ENCODE measurements at regions not wholly inside any gene's neighbourhood (a gene's known extent, or its start where the extent isn't known, plus 50 kb on each side); places are given as distances from the start of the nearest gene placed in this dataset.

DNA sequence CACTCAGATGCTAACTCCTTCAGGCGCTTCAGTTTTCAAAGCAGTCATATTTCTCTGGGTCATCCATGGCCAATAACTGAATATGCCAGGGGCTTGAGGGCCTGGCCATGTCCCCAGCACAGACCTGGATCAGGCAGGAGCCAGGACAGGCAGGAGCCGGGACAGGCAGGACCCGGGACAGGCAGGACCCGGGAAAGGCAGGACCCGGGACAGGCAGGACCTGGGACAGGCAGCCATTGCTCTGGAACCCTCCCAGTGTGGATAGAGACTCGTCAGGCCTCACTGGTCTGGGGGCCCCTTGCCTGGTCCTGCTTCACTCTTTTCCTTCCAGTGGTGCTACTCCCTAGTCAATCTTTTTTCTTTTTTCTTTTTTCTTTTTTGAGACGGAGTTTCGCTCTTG is 117.5 kb upstream of the TEX51 start:
- no peak for TF ChIP-seq YY1 (IDR thresholded peaks at IDR 0.05; ENCODE audit: insufficient read depth, insufficient read length)
- no peak overlapping the region for H3K9ac ChIP-seq (ENCODE audit: insufficient read length, low read depth)
- H3K4me3 ChIP-seq (ENCODE audit: insufficient read length, low read depth) = no peak overlapping the region
- no peaks in the 10 kb centered on the region for H3K9me3 ChIP-seq (ENCODE audit: insufficient read depth, low read length)
- peaks cover 2% of the 10 kb centered on the region for H3K27me3 ChIP-seq (ENCODE audit: insufficient read depth, insufficient read length)
- DNase-seq (ENCODE audit: low read depth, low spot score) = no peak
- peaks cover 6% of the 10 kb centered on the region for H3K4me1 ChIP-seq (ENCODE audit: insufficient read depth, insufficient read length)
- no peaks in the 10 kb centered on the region for H3K36me3 ChIP-seq (ENCODE audit: insufficient read depth, insufficient read length, low read length)

DNA sequence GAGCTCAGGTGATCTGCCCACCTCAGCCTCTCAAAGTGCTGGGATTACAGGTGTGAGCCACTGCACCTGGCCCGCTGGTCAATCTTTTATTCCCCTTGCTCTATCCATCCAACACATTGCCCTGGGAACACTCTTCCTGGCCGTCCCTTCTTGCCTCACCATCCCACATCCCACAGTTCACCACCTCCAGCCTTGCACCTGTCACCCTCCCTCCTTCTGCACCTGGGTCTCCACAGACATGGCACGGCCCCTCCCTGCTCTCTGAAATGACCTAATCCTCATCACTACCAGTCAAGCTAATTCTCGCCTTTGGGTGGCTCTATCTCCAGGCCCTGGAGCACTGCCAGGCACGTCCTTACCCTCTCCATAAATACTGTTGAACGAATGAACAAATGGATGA is 116.9 kb upstream of the TEX51 start:
- DNase-seq (ENCODE audit: low read depth, low spot score) = no peak

DNA sequence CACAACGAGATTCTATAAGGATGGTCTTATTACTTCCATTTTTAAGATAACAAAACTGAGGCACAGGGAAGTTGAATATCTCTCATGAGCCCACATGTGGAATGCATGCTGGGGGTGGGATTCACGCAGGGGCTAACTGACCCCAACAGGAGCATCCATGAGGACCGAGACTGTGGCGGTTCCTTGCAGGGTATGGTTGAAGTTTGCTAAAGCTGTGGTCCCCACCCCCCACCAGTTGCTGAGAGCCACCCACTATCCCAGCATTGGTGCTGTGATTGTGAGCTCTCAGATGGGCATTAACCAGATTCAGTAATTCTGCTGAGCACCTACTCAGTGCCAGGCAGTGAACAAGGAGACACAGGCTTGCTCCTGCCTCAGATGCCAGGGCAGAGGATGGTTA is 116.0 kb upstream of the TEX51 start:
- Histone ChIP-seq H3K9ac (ENCODE audit: insufficient read length, low read depth) (no peak overlapping the region), H3K4me3 (ENCODE audit: insufficient read length, low read depth) (no peak overlapping the region), H3K27me3 (ENCODE audit: insufficient read depth, insufficient read length) (no peaks in the 10 kb centered on the region), H3K4me1 (ENCODE audit: insufficient read depth, insufficient read length) (peaks cover 6% of the 10 kb centered on the region), H3K36me3 (ENCODE audit: insufficient read depth, insufficient read length, low read length) (no peaks in the 10 kb centered on the region), H3K9me3 (ENCODE audit: insufficient read depth, low read length) (no peaks in the 10 kb centered on the region)
- no peak for DNase-seq (ENCODE audit: low read depth, low spot score)
- TF ChIP-seq YY1 (IDR thresholded peaks at IDR 0.05; ENCODE audit: insufficient read depth, insufficient read length) = no peak
- no peak for TF ChIP-seq ZNF274 (IDR thresholded peaks at IDR 0.05; ENCODE audit: low read depth, low read length)
- no peak for TF ChIP-seq SUZ12 (IDR thresholded peaks at IDR 0.05; ENCODE audit: extremely low read depth, insufficient read depth, insufficient read length)

More for the DNA sequence above, 116.9 kb upstream of the TEX51 start:
- Histone ChIP-seq H3K9me3 (ENCODE audit: insufficient read depth, low read length) (no peaks in the 10 kb centered on the region), H3K9ac (ENCODE audit: insufficient read length, low read depth) (no peak overlapping the region), H3K27me3 (ENCODE audit: insufficient read depth, insufficient read length) (no peaks in the 10 kb centered on the region), H3K4me1 (ENCODE audit: insufficient read depth, insufficient read length) (peaks cover 6% of the 10 kb centered on the region), H3K36me3 (ENCODE audit: insufficient read depth, insufficient read length, low read length) (no peaks in the 10 kb centered on the region), H3K4me3 (ENCODE audit: insufficient read length, low read depth) (no peak overlapping the region)
- TF ChIP-seq ZNF274 (IDR thresholded peaks at IDR 0.05; ENCODE audit: low read depth, low read length) = no peak
- no peak for TF ChIP-seq YY1 (IDR thresholded peaks at IDR 0.05; ENCODE audit: insufficient read depth, insufficient read length)
- no peak for TF ChIP-seq SUZ12 (IDR thresholded peaks at IDR 0.05; ENCODE audit: extremely low read depth, insufficient read depth, insufficient read length)

DNA sequence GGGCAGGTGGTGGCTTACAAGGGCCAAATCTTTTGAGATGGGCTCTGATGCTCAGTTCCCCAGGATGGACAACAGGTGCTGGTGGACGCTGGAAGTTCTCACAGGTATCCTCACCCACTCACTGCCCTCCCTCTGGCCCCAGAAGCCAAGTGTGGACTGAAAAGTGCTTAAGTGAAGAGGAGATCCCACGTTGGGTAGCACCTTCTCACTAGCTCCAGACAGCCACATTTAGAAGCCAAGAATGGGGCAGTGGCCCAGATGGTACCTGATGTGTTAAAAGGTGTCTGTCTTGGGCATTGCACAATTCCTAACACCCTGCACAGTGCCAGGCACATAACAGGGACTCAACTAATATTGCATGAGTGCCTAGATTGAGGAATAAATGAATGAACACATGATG is 115.3 kb upstream of the TEX51 start:
- H3K36me3 ChIP-seq (ENCODE audit: insufficient read depth, insufficient read length, low read length) = no peaks in the 10 kb centered on the region
- TF ChIP-seq SUZ12 (IDR thresholded peaks at IDR 0.05; ENCODE audit: extremely low read depth, insufficient read depth, insufficient read length) (no peak), YY1 (IDR thresholded peaks at IDR 0.05; ENCODE audit: insufficient read depth, insufficient read length) (no peak), ZNF274 (IDR thresholded peaks at IDR 0.05; ENCODE audit: low read depth, low read length) (no peak)

DNA sequence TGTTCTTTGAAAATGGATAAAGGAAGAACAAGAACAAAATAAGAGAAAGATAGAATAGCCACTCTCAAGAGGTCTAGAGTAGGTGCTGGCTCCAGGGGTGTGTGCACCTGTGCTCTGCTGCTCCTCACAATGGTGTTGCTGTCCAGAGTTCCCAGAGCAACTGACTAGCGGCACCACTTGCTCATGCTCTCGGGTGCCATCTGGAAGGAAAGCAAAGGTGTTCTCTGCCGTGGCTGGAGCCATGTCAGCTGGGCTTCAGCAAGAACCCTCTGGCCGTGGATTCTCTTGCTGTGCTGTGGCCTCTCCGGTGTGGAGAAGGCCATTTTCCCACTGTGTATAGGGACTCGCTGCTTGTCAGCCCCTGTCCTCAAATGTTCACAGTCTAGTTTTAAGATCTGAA is 114.6 kb upstream of the TEX51 start:
- DNase-seq (ENCODE audit: low read depth, low spot score) = no peak
- TF ChIP-seq YY1 (IDR thresholded peaks at IDR 0.05; ENCODE audit: insufficient read depth, insufficient read length) = no peak
- no peak for TF ChIP-seq ZNF274 (IDR thresholded peaks at IDR 0.05; ENCODE audit: low read depth, low read length)
- no peak for TF ChIP-seq SUZ12 (IDR thresholded peaks at IDR 0.05; ENCODE audit: extremely low read depth, insufficient read depth, insufficient read length)
- Histone ChIP-seq H3K9me3 (ENCODE audit: insufficient read depth, low read length) (no peaks in the 10 kb centered on the region), H3K9ac (ENCODE audit: insufficient read length, low read depth) (no peak overlapping the region), H3K36me3 (ENCODE audit: insufficient read depth, insufficient read length, low read length) (no peaks in the 10 kb centered on the region), H3K4me3 (ENCODE audit: insufficient read length, low read depth) (no peak overlapping the region), H3K27me3 (ENCODE audit: insufficient read depth, insufficient read length) (no peaks in the 10 kb centered on the region), H3K4me1 (ENCODE audit: insufficient read depth, insufficient read length) (peaks cover 3% of the 10 kb centered on the region)

More for the DNA sequence above, 115.3 kb upstream of the TEX51 start:
- no peaks in the 10 kb centered on the region for H3K27me3 ChIP-seq (ENCODE audit: insufficient read depth, insufficient read length)
- no peak for DNase-seq (ENCODE audit: low read depth, low spot score)
- H3K9ac ChIP-seq (ENCODE audit: insufficient read length, low read depth) = no peak overlapping the region
- H3K9me3 ChIP-seq (ENCODE audit: insufficient read depth, low read length) = no peaks in the 10 kb centered on the region
- peaks cover 6% of the 10 kb centered on the region for H3K4me1 ChIP-seq (ENCODE audit: insufficient read depth, insufficient read length)
- H3K4me3 ChIP-seq (ENCODE audit: insufficient read length, low read depth) = no peak overlapping the region

DNA sequence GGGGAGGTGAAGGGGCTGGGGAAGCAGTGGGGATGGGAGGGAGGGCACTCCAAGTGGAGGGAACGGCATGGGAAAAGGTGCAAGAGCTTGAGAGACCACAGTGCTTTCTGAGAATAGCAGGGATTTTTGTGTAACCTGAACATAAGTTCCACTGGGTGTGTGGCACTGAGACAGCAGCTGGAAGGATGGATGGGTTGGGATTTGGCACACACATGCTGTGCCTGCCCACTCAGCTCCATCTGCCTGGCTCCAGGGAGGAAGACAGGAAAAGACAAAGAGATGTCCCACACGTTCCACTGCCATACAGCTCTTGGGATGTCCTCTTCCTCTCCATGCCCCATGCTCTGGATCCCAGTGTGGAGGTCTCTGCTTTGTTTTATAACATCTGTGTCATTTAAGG is 114.1 kb upstream of the TEX51 start:
- no peaks in the 10 kb centered on the region for H3K27me3 ChIP-seq (ENCODE audit: insufficient read depth, insufficient read length)
- no peaks in the 10 kb centered on the region for H3K4me1 ChIP-seq (ENCODE audit: insufficient read depth, insufficient read length)
- no peaks in the 10 kb centered on the region for H3K9me3 ChIP-seq (ENCODE audit: insufficient read depth, low read length)
- H3K36me3 ChIP-seq (ENCODE audit: insufficient read depth, insufficient read length, low read length) = no peaks in the 10 kb centered on the region
- TF ChIP-seq SUZ12 (IDR thresholded peaks at IDR 0.05; ENCODE audit: extremely low read depth, insufficient read depth, insufficient read length) (no peak), ZNF274 (IDR thresholded peaks at IDR 0.05; ENCODE audit: low read depth, low read length) (no peak), YY1 (IDR thresholded peaks at IDR 0.05; ENCODE audit: insufficient read depth, insufficient read length) (no peak)
- no peak overlapping the region for H3K9ac ChIP-seq (ENCODE audit: insufficient read length, low read depth)
- no peak for DNase-seq (ENCODE audit: low read depth, low spot score)
- no peak overlapping the region for H3K4me3 ChIP-seq (ENCODE audit: insufficient read length, low read depth)

DNA sequence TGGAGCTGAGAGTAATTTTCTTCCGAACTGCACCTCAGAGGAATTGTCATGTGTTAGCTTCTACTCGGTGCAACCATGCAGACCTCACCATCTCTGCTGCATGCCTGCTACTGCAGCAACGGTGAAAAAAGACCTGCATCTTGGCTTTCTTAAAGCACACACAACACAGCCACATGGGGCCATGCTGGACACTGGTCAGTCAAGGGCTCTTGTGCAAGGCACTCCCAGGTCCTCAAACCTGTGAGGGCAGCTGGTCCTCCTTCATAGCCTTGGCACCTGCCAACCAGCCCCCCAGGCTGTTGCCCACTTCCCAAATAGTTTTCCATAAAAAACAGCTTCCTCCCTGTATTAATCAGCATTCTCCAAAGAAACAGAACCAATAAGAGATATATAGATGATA is 113.5 kb upstream of the TEX51 start:
- TF ChIP-seq ZNF274 (IDR thresholded peaks at IDR 0.05; ENCODE audit: low read depth, low read length) = no peak
- no peak for TF ChIP-seq YY1 (IDR thresholded peaks at IDR 0.05; ENCODE audit: insufficient read depth, insufficient read length)
- no peak for TF ChIP-seq SUZ12 (IDR thresholded peaks at IDR 0.05; ENCODE audit: extremely low read depth, insufficient read depth, insufficient read length)

DNA sequence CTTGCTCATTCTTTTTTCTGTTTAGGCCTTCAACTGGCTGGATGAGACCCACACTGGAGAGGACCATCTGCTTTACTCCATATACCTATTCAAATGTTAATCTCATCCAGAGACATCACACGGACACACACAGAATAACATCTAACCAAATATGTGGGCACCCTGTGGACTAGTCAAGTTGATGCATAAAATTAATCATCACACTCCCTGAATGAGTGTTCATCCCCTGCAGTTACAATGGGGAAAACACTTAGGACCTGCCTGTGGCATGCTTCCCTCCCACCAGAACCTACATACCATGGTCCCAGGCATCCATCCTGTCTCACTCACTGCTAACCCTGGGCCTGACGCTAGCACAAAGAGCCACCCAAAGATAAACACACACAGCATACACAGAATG is 112.8 kb upstream of the TEX51 start:
- TF ChIP-seq ZNF274 (IDR thresholded peaks at IDR 0.05; ENCODE audit: low read depth, low read length) (no peak), YY1 (IDR thresholded peaks at IDR 0.05; ENCODE audit: insufficient read depth, insufficient read length) (no peak), SUZ12 (IDR thresholded peaks at IDR 0.05; ENCODE audit: extremely low read depth, insufficient read depth, insufficient read length) (no peak)
- no peaks in the 10 kb centered on the region for H3K27me3 ChIP-seq (ENCODE audit: insufficient read depth, insufficient read length)
- no peaks in the 10 kb centered on the region for H3K4me1 ChIP-seq (ENCODE audit: insufficient read depth, insufficient read length)
- DNase-seq (ENCODE audit: low read depth, low spot score) = no peak
- H3K9ac ChIP-seq (ENCODE audit: insufficient read length, low read depth) = no peak overlapping the region
- no peaks in the 10 kb centered on the region for H3K36me3 ChIP-seq (ENCODE audit: insufficient read depth, insufficient read length, low read length)
- no peak overlapping the region for H3K4me3 ChIP-seq (ENCODE audit: insufficient read length, low read depth)
- no peaks in the 10 kb centered on the region for H3K9me3 ChIP-seq (ENCODE audit: insufficient read depth, low read length)

More for the DNA sequence above, 113.5 kb upstream of the TEX51 start:
- Histone ChIP-seq H3K9me3 (ENCODE audit: insufficient read depth, low read length) (no peaks in the 10 kb centered on the region), H3K4me1 (ENCODE audit: insufficient read depth, insufficient read length) (no peaks in the 10 kb centered on the region), H3K4me3 (ENCODE audit: insufficient read length, low read depth) (no peak overlapping the region), H3K36me3 (ENCODE audit: insufficient read depth, insufficient read length, low read length) (no peaks in the 10 kb centered on the region), H3K27me3 (ENCODE audit: insufficient read depth, insufficient read length) (no peaks in the 10 kb centered on the region), H3K9ac (ENCODE audit: insufficient read length, low read depth) (no peak overlapping the region)
- no peak for DNase-seq (ENCODE audit: low read depth, low spot score)
